Ascending aorta (tissue), 2 donors: ENCODE measurements at regions not wholly inside any gene's neighbourhood (a gene's known extent, or its start where the extent isn't known, plus 50 kb on each side); places are given as distances from the start of the nearest gene placed in this dataset.

Experiments
- DNase-seq, 2 donors: peaks; one replicate each; pipeline ENCODE4 v3.0.0-alpha.2; 2019; ENCODE audit warnings: low spot score in 2 of 2
- H3K27ac ChIP-seq, 2 donors: fragments of 200-600 bp; sonication (generic); one replicate each; pipeline ENCODE4 v1.5.1; 2016 to 2017; ENCODE audit warnings: mild to moderate bottlenecking in 1 of 2
- H3K27me3 ChIP-seq: fragments of 200-600 bp; sonication (generic); one replicate; pipeline ENCODE4 v1.5.1; 2017
- H3K36me3 ChIP-seq, 2 donors: fragments of 200-600 bp; sonication (generic); one replicate each; pipeline ENCODE4 v1.5.1; 2016
- H3K4me1 ChIP-seq, 2 donors: fragments of 200-600 bp; sonication (generic); one replicate each; pipeline ENCODE4 v1.5.1; 2016 to 2017; ENCODE audit warnings: mild to moderate bottlenecking in 1 of 2
- H3K4me3 ChIP-seq, 2 donors: fragments of 200-600 bp; sonication (generic); one replicate each; pipeline ENCODE4 v1.5.1; 2016 to 2017; ENCODE audit warnings: mild to moderate bottlenecking in 1 of 2
- H3K9me3 ChIP-seq, 2 donors: fragments of 200-600 bp; sonication (generic); one replicate each; pipeline ENCODE4 v1.5.1; 2016
- intact Hi-C: fragments of 100-400 bp; cut with DNase I; formaldehyde crosslinking; loops from one replicate; pipeline ENCODE4 v1.15.1; 2023
- TF ChIP-seq, protein P1 (sequence below), 3 experiments: fragments of 200-600 bp in 2 of 3; fragments of 450-650 bp in 1 of 3; sonication (generic) in 2 of 3; IDR thresholded peaks; one replicate each; pipeline ENCODE4 v1.5.1; 2016 to 2019; ENCODE audit warnings: antibody characterized with exemption in 3 of 3, mild to moderate bottlenecking in 1 of 3, moderate library complexity in 1 of 3

GRCh38 chr11:8814923-8815240 is 96.1 kb upstream of the AKIP1 start:
- no peaks in the 10 kb centered on the region for H3K9me3 ChIP-seq
- H3K36me3 ChIP-seq = no peaks in the 10 kb centered on the region
- intact Hi-C loops = loop anchor here (5.0 kb wide), 3 partner anchors 38 to 322 kb away; partner anchors contain the start of gene AKIP1
- peaks cover 0 to 7% of the 10 kb centered on the region in 2 donors for H3K4me1 ChIP-seq
- no peaks in the 10 kb centered on the region for H3K27me3 ChIP-seq
- H3K27ac ChIP-seq = no peak overlapping the region
- TF ChIP-seq, protein P1, sequence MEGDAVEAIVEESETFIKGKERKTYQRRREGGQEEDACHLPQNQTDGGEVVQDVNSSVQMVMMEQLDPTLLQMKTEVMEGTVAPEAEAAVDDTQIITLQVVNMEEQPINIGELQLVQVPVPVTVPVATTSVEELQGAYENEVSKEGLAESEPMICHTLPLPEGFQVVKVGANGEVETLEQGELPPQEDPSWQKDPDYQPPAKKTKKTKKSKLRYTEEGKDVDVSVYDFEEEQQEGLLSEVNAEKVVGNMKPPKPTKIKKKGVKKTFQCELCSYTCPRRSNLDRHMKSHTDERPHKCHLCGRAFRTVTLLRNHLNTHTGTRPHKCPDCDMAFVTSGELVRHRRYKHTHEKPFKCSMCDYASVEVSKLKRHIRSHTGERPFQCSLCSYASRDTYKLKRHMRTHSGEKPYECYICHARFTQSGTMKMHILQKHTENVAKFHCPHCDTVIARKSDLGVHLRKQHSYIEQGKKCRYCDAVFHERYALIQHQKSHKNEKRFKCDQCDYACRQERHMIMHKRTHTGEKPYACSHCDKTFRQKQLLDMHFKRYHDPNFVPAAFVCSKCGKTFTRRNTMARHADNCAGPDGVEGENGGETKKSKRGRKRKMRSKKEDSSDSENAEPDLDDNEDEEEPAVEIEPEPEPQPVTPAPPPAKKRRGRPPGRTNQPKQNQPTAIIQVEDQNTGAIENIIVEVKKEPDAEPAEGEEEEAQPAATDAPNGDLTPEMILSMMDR (IDR thresholded peaks at IDR 0.05) = no peak
- no peak for DNase-seq
- H3K4me3 ChIP-seq = no peak overlapping the region

GRCh38 chr11:8818421-8818820 is 92.6 kb upstream of the AKIP1 start:
- Histone ChIP-seq H3K4me3 (no peak overlapping the region), H3K27ac (no peak overlapping the region), H3K36me3 (no peaks in the 10 kb centered on the region), H3K27me3 (no peaks in the 10 kb centered on the region), H3K4me1 (no peaks in the 10 kb centered on the region), H3K9me3 (no peaks in the 10 kb centered on the region)
- DNase-seq = no peak
- TF ChIP-seq, protein P1 (IDR thresholded peaks at IDR 0.05) = no peak
- intact Hi-C loops = no loop called here

- TF ChIP-seq, protein P1 (IDR thresholded peaks at IDR 0.05) = no peak
- Histone ChIP-seq H3K9me3 (no peaks in the 10 kb centered on the region), H3K4me1 (no peaks in the 10 kb centered on the region), H3K4me3 (no peak overlapping the region), H3K27ac (no peak overlapping the region), H3K27me3 (no peaks in the 10 kb centered on the region), H3K36me3 (no peaks in the 10 kb centered on the region)
- no peak for DNase-seq
- intact Hi-C loops = no loop called here
These were observed 90.6 kb upstream of the AKIP1 start for GRCh38 chr11:8820401-8820800.

DNA sequence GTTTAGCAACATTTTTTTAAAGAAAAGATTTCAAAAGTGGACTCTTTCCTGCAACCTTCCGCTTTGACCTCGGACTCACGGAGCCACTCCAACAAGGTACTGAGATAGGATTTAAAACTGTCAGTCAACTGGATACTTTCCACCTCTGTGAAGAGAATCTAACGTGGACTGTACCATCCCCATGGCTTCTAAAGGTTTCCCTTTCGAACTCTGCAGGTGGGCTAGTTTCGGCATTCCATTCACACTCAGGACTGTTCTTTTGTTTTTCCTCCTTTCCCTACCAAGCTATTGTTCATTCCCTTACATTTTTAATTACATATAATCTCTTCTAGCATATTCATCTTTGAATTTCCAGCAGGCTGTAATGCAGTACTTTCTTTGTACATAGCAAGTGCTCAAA is 88.5 kb upstream of the AKIP1 start:
- no peak overlapping the region for H3K4me3 ChIP-seq

GRCh38 chr11:8823174-8823742 is 87.7 kb upstream of the AKIP1 start:
- Histone ChIP-seq H3K36me3 (no peaks in the 10 kb centered on the region), H3K27ac (no peak overlapping the region), H3K4me1 (no peaks in the 10 kb centered on the region), H3K27me3 (no peaks in the 10 kb centered on the region), H3K9me3 (no peaks in the 10 kb centered on the region), H3K4me3 (no peak overlapping the region)
- TF ChIP-seq, protein P1 (IDR thresholded peaks at IDR 0.05) = no peak
- no peak for DNase-seq
- intact Hi-C loops = no loop called here

More for the DNA sequence above, 88.5 kb upstream of the AKIP1 start:
- Histone ChIP-seq H3K36me3 (no peaks in the 10 kb centered on the region), H3K27ac (no peak overlapping the region), H3K9me3 (no peaks in the 10 kb centered on the region), H3K4me1 (no peaks in the 10 kb centered on the region), H3K27me3 (no peaks in the 10 kb centered on the region)
- intact Hi-C loops = no loop called here
- no peak for DNase-seq
- TF ChIP-seq, protein P1 (IDR thresholded peaks at IDR 0.05) = no peak
